ENCODE measurements at regions not wholly inside any gene's neighbourhood (a gene's known extent, or its start where the extent isn't known, plus 50 kb on each side); places are given as distances from the start of the nearest gene placed in this dataset.

GRCh38 chr20:39619271-39619785 lies 657.2 kb downstream of the DHX35 start:
- no peak overlapping the region for H3K4me3 ChIP-seq
- no peak for ATAC-seq
- no peaks in the 10 kb centered on the region for H3K27me3 ChIP-seq
- no peaks in the 10 kb centered on the region for H3K9me3 ChIP-seq
- no peak for TF ChIP-seq POLR2AphosphoS5 (IDR thresholded peaks at IDR 0.05)
- no peak for TF ChIP-seq POLR2A (IDR thresholded peaks at IDR 0.05)
- no peak for TF ChIP-seq CTCF (IDR thresholded peaks at IDR 0.05)
- no peak for TF ChIP-seq EP300 (IDR thresholded peaks at IDR 0.05)
- no peaks in the 10 kb centered on the region for H3K4me1 ChIP-seq
- no peak overlapping the region for H3K27ac ChIP-seq
- 50 to 71% methylated on average over 1 of the region's 1 CpG for WGBS, 2 donors (ENCODE audit: low coverage in 1 of 2)
- H3K36me3 ChIP-seq, result no peaks in the 10 kb centered on the region

- no peak for ATAC-seq
- Histone ChIP-seq H3K27ac (no peak overlapping the region), H3K9me3 (peaks cover 0 to 24% (median 0%) of the 10 kb centered on the region in 3 donors), H3K27me3 (no peaks in the 10 kb centered on the region), H3K4me1 (no peaks in the 10 kb centered on the region), H3K36me3 (no peaks in the 10 kb centered on the region), H3K4me3 (no peak overlapping the region)
- 72 to 95% methylated on average over 2 to 3 of the region's 3 CpGs for WGBS, 2 donors (ENCODE audit: low coverage in 1 of 2)
- no peak for TF ChIP-seq POLR2A (IDR thresholded peaks at IDR 0.05)
- TF ChIP-seq EP300 (IDR thresholded peaks at IDR 0.05), result no peak
- TF ChIP-seq POLR2AphosphoS5 (IDR thresholded peaks at IDR 0.05), result no peak
- no peak for TF ChIP-seq CTCF (IDR thresholded peaks at IDR 0.05)
Observed at GRCh38 chr20:39611901-39612300, 649.8 kb downstream of the DHX35 start.

- H3K36me3 ChIP-seq, result no peaks in the 10 kb centered on the region
- 17 to 58% methylated on average over 1 of the region's 1 CpG for WGBS, 2 donors (ENCODE audit: low coverage in 1 of 2)
- no peak for ATAC-seq
- H3K27me3 ChIP-seq, result no peaks in the 10 kb centered on the region
- H3K4me3 ChIP-seq, result no peak overlapping the region
- TF ChIP-seq CTCF (IDR thresholded peaks at IDR 0.05) (no peak), POLR2A (IDR thresholded peaks at IDR 0.05) (no peak), EP300 (IDR thresholded peaks at IDR 0.05) (no peak), POLR2AphosphoS5 (IDR thresholded peaks at IDR 0.05) (no peak)
- H3K9me3 ChIP-seq, result peaks cover 0 to 24% (median 0%) of the 10 kb centered on the region in 3 donors
- no peaks in the 10 kb centered on the region for H3K4me1 ChIP-seq
- H3K27ac ChIP-seq, result no peak overlapping the region
Observed at GRCh38 chr20:39607141-39607540, 645.0 kb downstream of the DHX35 start.

- WGBS, 2 donors (ENCODE audit: low coverage in 1 of 2), result 82 to 97% methylated on average over 3 of the region's 3 CpGs
- Histone ChIP-seq H3K4me1 (no peaks in the 10 kb centered on the region), H3K36me3 (no peaks in the 10 kb centered on the region), H3K9me3 (peaks cover 0 to 16% (median 0%) of the 10 kb centered on the region in 3 donors), H3K27ac (no peak overlapping the region), H3K4me3 (no peak overlapping the region), H3K27me3 (no peaks in the 10 kb centered on the region)
- TF ChIP-seq POLR2A (IDR thresholded peaks at IDR 0.05) (no peak), EP300 (IDR thresholded peaks at IDR 0.05) (no peak)
- no peak for ATAC-seq
Observed at GRCh38 chr20:39605908-39606307, 643.8 kb downstream of the DHX35 start.

GRCh38 chr20:39605361-39605760 lies 643.2 kb downstream of the DHX35 start:
- TF ChIP-seq CTCF (IDR thresholded peaks at IDR 0.05), result no peak
- TF ChIP-seq POLR2A (IDR thresholded peaks at IDR 0.05), result no peak
- ATAC-seq, result no peak
- Histone ChIP-seq H3K36me3 (no peaks in the 10 kb centered on the region), H3K27ac (no peak overlapping the region), H3K9me3 (peaks cover 0 to 10% (median 0%) of the 10 kb centered on the region in 3 donors), H3K27me3 (no peaks in the 10 kb centered on the region), H3K4me3 (no peak overlapping the region), H3K4me1 (no peaks in the 10 kb centered on the region)
- 80 to 81% methylated on average over 2 of the region's 2 CpGs for WGBS, 2 donors (ENCODE audit: low coverage in 1 of 2)
